ENCODE measurements at regions not wholly inside any gene's neighbourhood (a gene's known extent, or its start where the extent isn't known, plus 50 kb on each side); places are given as distances from the start of the nearest gene placed in this dataset.

GRCh38 chr2:234267534-234267933, 217.0 kb downstream of the SPP2 start:
- Histone ChIP-seq H3K9me3 (no peaks in the 10 kb centered on the region), H3K36me3 (no peaks in the 10 kb centered on the region), H3K27me3 (no peaks in the 10 kb centered on the region), H3K27ac (no peak overlapping the region), H3K4me3 (no peak overlapping the region), H3K4me1 (no peaks in the 10 kb centered on the region)
- TF ChIP-seq CTCF (IDR thresholded peaks at IDR 0.05) (no peak), EP300 (IDR thresholded peaks at IDR 0.05) (no peak), POLR2A (IDR thresholded peaks at IDR 0.05) (no peak), POLR2AphosphoS5 (IDR thresholded peaks at IDR 0.05) (no peak)
- WGBS, 2 donors (ENCODE audit: low coverage in 1 of 2): 60% methylated on average over 1 of the region's 1 CpG; no CpG with 5 or more reads in 1 of the 2 donors
- no peak for ATAC-seq

- TF ChIP-seq POLR2AphosphoS5 (IDR thresholded peaks at IDR 0.05): no peak
- Histone ChIP-seq H3K4me1 (no peaks in the 10 kb centered on the region), H3K9me3 (no peaks in the 10 kb centered on the region), H3K27ac (no peak overlapping the region), H3K4me3 (no peak overlapping the region), H3K27me3 (no peaks in the 10 kb centered on the region), H3K36me3 (no peaks in the 10 kb centered on the region)
- 91% methylated on average over 1 of the region's 1 CpG; no CpG with 5 or more reads in 1 of the 2 donors for WGBS, 2 donors (ENCODE audit: low coverage in 1 of 2)
- ATAC-seq: no peak
These were observed 216.4 kb downstream of the SPP2 start for GRCh38 chr2:234266952-234267351.

DNA sequence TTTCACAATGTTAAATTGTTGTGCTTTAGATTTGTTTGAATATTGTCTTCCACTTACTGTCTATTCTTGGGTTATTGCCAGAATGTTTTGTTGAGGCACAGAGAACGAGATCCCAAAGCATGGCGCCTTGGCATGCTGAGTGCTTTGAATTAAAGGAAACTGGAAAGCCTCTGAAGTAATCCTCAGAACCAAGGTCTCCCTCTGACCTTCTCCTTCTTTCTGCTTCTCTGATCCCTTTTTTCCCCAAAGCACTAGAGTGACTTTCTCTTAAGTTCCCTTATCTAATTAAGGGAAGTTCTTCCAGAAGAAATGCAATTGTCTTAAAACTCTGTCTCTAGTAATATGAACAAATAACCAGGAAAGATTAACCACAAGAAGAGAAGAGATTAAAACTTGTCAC, 214.7 kb downstream of the SPP2 start:
- no peak for ATAC-seq
- H3K36me3 ChIP-seq: no peaks in the 10 kb centered on the region
- no peak overlapping the region for H3K4me3 ChIP-seq
- H3K27ac ChIP-seq: no peak overlapping the region
- H3K9me3 ChIP-seq: no peaks in the 10 kb centered on the region
- peaks cover 5% of the 10 kb centered on the region for H3K27me3 ChIP-seq
- TF ChIP-seq EP300 (IDR thresholded peaks at IDR 0.05) (no peak), CTCF (IDR thresholded peaks at IDR 0.05) (no peak), POLR2AphosphoS5 (IDR thresholded peaks at IDR 0.05) (no peak), POLR2A (IDR thresholded peaks at IDR 0.05) (no peak)
- H3K4me1 ChIP-seq: no peaks in the 10 kb centered on the region
- 69 to 71% methylated on average over 2 of the region's 2 CpGs for WGBS, 2 donors (ENCODE audit: low coverage in 1 of 2)

- Histone ChIP-seq H3K27ac (no peak overlapping the region), H3K4me1 (no peaks in the 10 kb centered on the region), H3K27me3 (peaks cover 5% of the 10 kb centered on the region), H3K4me3 (no peak overlapping the region), H3K9me3 (no peaks in the 10 kb centered on the region), H3K36me3 (no peaks in the 10 kb centered on the region)
- 65 to 67% methylated on average over 2 of the region's 2 CpGs for WGBS, 2 donors (ENCODE audit: low coverage in 1 of 2)
- TF ChIP-seq EP300 (IDR thresholded peaks at IDR 0.05) (no peak), POLR2AphosphoS5 (IDR thresholded peaks at IDR 0.05) (no peak), POLR2A (IDR thresholded peaks at IDR 0.05) (no peak), CTCF (IDR thresholded peaks at IDR 0.05) (no peak)
- ATAC-seq: no peak
These were observed 211.2 kb downstream of the SPP2 start for GRCh38 chr2:234261736-234262135.

GRCh38 chr2:234259440-234259839, 208.9 kb downstream of the SPP2 start:
- no peaks in the 10 kb centered on the region for H3K4me1 ChIP-seq
- H3K27me3 ChIP-seq: peaks cover 5% of the 10 kb centered on the region
- H3K36me3 ChIP-seq: no peaks in the 10 kb centered on the region
- H3K9me3 ChIP-seq: no peaks in the 10 kb centered on the region
- H3K27ac ChIP-seq: no peak overlapping the region
- 81% methylated on average over 2 of the region's 2 CpGs; no CpG with 5 or more reads in 1 of the 2 donors for WGBS, 2 donors (ENCODE audit: low coverage in 1 of 2)
- no peak for ATAC-seq
- TF ChIP-seq CTCF (IDR thresholded peaks at IDR 0.05) (no peak), EP300 (IDR thresholded peaks at IDR 0.05) (no peak), POLR2AphosphoS5 (IDR thresholded peaks at IDR 0.05) (no peak), POLR2A (IDR thresholded peaks at IDR 0.05) (no peak)
- H3K4me3 ChIP-seq: no peak overlapping the region

Data from gastroesophageal sphincter (tissue), 4 donors.